HT-29 (cell line): ENCODE measurements at regions not wholly inside any gene's neighbourhood (a gene's known extent, or its start where the extent isn't known, plus 50 kb on each side); places are given as distances from the start of the nearest gene placed in this dataset.

Experiments
- DNase-seq: peaks from one replicate; pipeline ENCODE4 v3.0.0-alpha.2; 2015; ENCODE audit warnings: low spot score

DNA sequence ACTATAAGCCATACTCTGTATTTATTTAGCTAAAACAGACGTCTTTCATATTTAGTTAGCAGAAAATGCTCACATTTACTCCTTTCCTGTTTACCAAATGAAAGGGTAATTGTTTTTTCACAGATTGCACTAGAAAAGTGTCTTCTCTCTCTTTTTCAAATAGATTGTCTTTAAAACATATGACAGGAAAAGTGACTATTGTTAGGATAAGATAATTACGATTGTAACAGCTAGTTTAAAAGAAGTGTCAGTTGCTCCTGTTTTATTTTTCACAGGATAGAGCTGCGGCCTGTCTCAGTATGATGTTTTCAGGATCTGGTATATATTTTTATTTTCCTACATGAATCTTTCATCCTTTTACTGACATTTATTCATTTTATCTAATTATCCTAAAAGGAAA is 353.5 kb downstream of the FBXO8 start:
- DNase-seq: no peak

DNA sequence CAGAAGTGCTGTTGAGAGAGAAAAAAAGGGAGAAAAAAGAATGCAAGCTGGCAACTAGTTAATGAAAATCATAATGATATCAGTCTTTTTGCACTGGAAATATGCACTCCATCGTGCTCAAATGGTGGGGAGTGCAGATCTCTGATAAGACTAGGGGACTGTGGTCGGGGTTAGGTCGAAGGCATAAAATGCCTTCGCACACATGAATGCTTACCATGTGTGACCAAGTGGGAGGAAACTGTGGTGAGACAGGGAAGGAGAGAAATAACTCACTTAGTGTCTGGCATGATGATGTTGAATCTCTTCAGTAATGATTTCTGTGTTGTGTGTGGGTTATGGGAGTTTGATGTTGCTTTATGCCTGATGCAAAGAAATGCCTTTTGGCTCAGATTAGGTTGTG is 358.9 kb downstream of the FBXO8 start:
- DNase-seq: no peak

DNA sequence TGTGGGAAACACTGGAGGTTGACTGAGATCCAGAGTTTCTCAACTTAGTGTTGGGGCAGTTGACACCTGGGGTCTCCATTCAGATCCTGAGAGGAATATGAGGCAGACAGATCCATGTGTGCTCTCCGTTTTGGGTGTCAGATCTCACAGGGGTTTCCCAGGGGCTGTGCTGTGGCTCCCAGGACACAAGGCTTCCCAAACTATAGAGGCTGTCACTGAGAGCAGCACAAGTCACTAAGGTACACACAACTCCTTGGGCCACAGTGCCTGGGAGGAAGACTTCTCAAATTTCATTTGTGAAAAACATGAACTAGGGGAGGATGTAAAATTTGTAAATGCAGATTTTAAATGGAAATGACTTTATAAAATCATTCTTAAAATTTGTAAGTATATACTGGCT is 363.6 kb downstream of the FBXO8 start:
- no peak for DNase-seq

- no peak for DNase-seq
Measured at GRCh38 chr4:173919196-173919595, 364.3 kb downstream of the FBXO8 start.

GRCh38 chr4:173917255-173917960 is 366.1 kb downstream of the FBXO8 start:
- DNase-seq: no peak

DNA sequence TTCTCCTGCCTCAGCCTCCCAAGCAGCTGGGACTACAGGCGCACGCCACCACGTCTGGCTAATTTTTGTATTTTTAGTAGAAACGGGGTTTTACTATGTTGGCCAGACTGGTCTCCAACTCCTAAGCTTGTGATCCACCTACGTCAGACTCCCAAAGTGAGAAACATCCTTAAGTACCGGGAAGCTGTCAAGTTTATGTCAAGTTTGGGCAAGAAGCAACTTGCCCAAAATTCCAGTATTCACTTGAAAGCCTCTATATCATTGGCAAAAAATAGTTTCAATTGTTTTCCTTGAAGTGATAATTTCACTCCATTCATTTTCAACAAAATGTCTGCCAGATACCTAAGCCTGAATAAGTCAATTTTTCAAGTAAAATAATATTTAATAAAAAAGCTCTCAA is 370.0 kb downstream of the FBXO8 start:
- DNase-seq: no peak

DNA sequence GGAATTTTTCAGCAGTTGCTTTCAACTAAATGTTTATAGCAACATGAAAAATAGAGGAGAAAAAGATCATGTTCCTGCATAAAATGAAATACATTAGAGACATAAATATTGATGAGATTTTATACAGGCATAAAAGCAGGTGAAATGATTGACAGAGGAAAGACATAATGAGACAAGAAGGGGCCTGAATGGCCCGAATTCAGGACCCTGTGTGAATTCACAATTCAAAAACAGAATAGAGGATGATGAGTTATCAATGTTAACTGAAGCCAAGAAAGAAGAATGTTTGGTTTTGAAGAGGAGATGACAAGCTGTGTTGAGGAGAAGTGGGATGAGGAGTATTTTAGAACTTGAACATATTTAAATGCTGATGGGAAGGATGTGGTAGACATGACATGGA is 371.1 kb downstream of the FBXO8 start:
- DNase-seq: no peak

- no peak for DNase-seq
Measured at GRCh38 chr4:173910891-173911290, 372.6 kb downstream of the FBXO8 start.

GRCh38 chr4:173909294-173909693 is 374.2 kb downstream of the FBXO8 start:
- no peak for DNase-seq

- no peak for DNase-seq
Measured at GRCh38 chr4:173899813-173900212, 369.8 kb upstream of the HAND2 start.

GRCh38 chr4:173891072-173891471 is 361.0 kb upstream of the HAND2 start:
- DNase-seq: no peak

DNA sequence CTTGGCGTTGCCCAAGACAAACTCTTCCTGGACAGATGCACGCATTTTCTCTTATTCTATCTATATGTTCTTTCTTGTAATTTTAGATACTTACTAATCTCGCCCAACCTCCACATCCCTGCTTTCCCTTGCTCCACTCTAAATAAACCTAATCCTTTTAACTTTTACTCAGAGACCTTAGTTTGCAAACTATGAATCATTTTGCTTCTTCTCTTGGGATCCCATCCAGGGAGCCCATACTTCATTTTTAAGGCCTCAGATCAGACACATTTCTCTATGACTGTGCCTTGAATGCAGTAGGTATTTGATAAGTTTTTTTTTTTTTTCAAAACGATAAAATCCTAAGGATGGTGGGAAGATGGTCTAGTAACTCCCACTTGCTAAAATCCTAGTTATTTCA is 353.8 kb upstream of the HAND2 start:
- DNase-seq: no peak

GRCh38 chr4:173880897-173881296 is 350.9 kb upstream of the HAND2 start:
- no peak for DNase-seq

DNA sequence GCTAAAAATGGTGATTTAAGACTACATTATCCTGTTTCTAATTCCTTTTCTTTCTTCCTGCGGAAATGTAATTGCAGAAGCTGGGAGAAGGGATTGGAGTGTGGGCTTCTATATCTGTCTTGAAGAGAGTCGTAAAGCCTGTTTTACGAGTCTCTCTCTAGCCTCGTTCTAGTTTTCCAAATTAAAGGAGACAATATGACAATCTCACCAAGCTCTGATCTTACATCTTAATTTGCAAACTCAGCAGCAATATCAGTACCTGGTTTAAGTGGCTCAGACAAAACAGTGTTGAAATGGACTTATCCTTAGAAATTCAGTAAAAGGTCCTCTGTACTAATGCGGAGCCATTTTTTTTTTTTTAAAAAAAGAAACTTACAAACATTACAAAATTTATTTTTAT is 349.5 kb upstream of the HAND2 start:
- no peak for DNase-seq

GRCh38 chr4:173878701-173879100 is 348.7 kb upstream of the HAND2 start:
- no peak for DNase-seq

DNA sequence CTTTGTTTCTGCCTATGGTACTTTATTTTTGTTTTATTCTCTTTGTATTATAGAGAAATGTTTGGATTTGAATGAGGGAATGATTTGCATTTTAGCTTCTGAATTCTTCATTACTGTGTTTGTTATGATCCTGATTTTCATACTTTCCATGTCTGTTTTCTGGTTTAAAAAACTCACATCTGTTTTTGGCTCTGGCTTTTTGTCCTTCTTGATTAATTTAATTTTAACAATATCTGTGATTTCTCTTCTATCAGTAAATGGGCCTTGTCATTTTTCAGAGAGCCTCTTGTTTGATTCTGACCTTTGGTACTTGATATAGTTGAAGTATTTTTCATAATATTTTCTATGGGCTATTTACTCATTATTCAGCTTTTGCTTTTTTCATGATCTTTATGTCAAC is 341.6 kb upstream of the HAND2 start:
- DNase-seq: no peak

- no peak for DNase-seq
Measured at GRCh38 chr4:173866322-173867026, 336.4 kb upstream of the HAND2 start.

DNA sequence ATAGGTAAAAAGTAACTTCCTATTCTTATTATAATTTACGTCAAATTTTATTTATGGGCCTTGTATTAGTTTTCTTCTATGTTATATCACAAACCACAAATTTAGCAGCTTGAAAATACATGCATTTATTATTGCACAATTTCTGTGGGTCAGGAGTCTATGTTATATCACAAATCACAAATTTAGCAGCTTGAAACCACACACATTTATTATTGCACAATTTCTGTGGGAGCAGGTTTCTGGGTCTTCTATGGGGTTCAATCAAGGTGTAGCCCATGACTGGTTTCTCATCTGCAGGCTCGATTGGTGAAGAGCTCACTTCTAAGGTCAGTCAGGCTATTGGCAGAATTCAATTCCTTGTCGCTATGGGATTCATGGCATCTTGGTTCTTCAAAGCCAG is 332.7 kb upstream of the HAND2 start:
- DNase-seq: no peak

- DNase-seq: no peak
Measured at GRCh38 chr4:173860094-173860493, 330.1 kb upstream of the HAND2 start.

DNA sequence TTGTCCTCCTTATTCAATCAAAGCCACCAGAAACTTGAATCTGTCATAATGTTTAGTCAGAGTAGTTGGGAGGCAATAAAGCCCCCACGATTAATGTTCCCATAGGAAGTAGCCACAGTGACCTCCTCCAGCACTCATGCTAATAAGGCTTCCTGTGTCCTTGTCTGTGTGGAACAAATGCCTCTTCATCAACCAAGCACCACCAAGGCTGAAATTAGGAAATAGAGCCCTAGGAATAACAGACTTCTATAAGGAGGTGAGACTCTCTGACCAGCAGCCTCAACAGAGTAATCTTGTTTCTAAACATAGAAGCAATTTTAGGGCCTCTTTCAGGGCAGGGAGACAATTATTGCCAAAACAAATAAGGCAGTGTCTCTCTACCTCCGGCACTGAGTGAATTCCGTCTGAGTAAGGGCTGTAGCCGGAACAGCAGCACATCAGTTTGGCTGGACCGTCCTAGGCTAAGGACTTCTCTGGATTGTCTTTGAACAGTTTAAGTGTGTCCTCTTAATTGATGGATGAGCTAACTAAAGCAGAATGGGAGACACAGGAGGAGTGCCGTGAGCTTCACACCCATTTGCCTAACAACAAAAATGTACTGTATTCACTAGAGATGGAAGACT is 329.2 kb upstream of the HAND2 start:
- no peak for DNase-seq

DNA sequence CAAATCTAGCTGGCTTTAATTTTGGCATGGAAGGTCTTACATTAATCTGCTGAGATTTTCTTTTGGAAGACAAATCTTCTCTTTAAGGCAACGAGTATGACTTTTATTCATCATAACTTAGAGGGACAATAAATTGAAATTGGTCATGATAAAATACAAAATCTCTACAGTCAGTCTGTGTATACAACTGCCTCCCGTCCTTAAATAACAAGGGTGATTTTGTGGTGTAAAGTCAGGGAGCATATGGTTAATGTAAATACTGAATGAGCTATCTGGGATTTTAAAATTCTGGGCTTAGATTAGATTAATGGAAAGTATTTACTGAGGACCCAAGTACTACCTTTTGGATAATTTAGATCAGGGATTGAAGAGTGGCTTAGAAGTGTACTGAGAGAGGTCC is 328.4 kb upstream of the HAND2 start:
- DNase-seq: no peak

- DNase-seq: no peak
Measured at GRCh38 chr4:173857828-173858227, 327.8 kb upstream of the HAND2 start.

- DNase-seq: no peak
Measured at GRCh38 chr4:173855015-173855414, 325.0 kb upstream of the HAND2 start.
